Endothelial cell of umbilical vein (primary cell): ENCODE measurements at regions not wholly inside any gene's neighbourhood (a gene's known extent, or its start where the extent isn't known, plus 50 kb on each side); places are given as distances from the start of the nearest gene placed in this dataset.

Experiments
- BruUV-seq: library from RNA; stranded (reverse); fragments of 400-500 nt; replicated peaks from 2 replicates; lab custom pipeline; 2021; lab: Mats Ljungman, UMichigan
- CTCF ChIA-PET: fragments of 300-600, 350-600 bp; sonication (Branson Sonifier 250); formaldehyde crosslinking; loops from one replicate; lab custom pipeline; 2021; ENCODE audit warnings: antibody characterized with exemption, inconsistent platforms; lab: Charles Lee
- POLR2A ChIA-PET: fragments of 300-600, 350-600 bp; sonication (Branson Sonifier 250); formaldehyde crosslinking; loops from one replicate; lab custom pipeline; 2021; ENCODE audit warnings: antibody characterized with exemption, inconsistent platforms; lab: Charles Lee
- DNase-seq: peaks from one replicate; pipeline ENCODE4 v3.0.0-alpha.2; 2011; ENCODE audit warnings: low read depth, low spot score
- FAIRE-seq: peaks from 2 replicates; lab custom pipeline; 2011; peaks lifted over from hg19 to GRCh38; lab: Jason Lieb, UNC
- H2AFZ ChIP-seq: 2 replicates; pipeline ENCODE4 v1.6.0; 2012; ENCODE audit warnings: low read depth, low read length, control low read depth, inconsistent platforms
- H3K27ac ChIP-seq: 2 replicates; pipeline ENCODE4 v1.5.1; 2011; ENCODE audit warnings: low read depth, mild to moderate bottlenecking, control low read depth, low read length, moderate library complexity; ENCODE audit not compliant: insufficient read depth
- H3K27me3 ChIP-seq, 2 experiments: 2 replicates each; pipeline versions ENCODE4 v1.6.0 to v1.6.1; 2011; ENCODE audit warnings: low read length in 2 of 2, mixed read lengths in 1 of 2; ENCODE audit not compliant: control insufficient read depth in 2 of 2, insufficient read depth in 2 of 2
- H3K36me3 ChIP-seq, 2 experiments: 2 replicates in 1 of 2; 3 replicates in 1 of 2; pipeline ENCODE4 v1.5.1; 2011; ENCODE audit warnings: low read length in 2 of 2, mild to moderate bottlenecking in 1 of 2, moderate library complexity in 1 of 2; ENCODE audit not compliant: control insufficient read depth in 2 of 2, insufficient read depth in 2 of 2; ENCODE audit errors: extremely low read depth in 1 of 2
- H3K4me1 ChIP-seq: 3 replicates; pipeline ENCODE4 v1.5.1; 2011; ENCODE audit warnings: mild to moderate bottlenecking, low read length; ENCODE audit not compliant: control insufficient read depth, insufficient read depth; ENCODE audit errors: extremely low read depth
- H3K4me2 ChIP-seq: 2 replicates; pipeline ENCODE4 v1.6.1; 2011; ENCODE audit warnings: low read length, control low read depth, mixed read lengths; ENCODE audit not compliant: insufficient read depth
- H3K4me3 ChIP-seq, 3 experiments: fragments of 200-600 bp in 1 of 3; sonication (generic), shearing (Covaris generic) in 1 of 3; replicated peaks in 1 of 3; 2 replicates each; pipeline ENCODE4 v1.5.1; 2011 to 2016; ENCODE audit warnings: control low read depth in 3 of 3, low read length in 3 of 3, mild to moderate bottlenecking in 2 of 3, inconsistent platforms in 1 of 3, low read depth in 1 of 3, moderate library complexity in 1 of 3; ENCODE audit not compliant: insufficient read depth in 1 of 3
- H3K79me2 ChIP-seq: 2 replicates; pipeline ENCODE4 v1.6.0; 2012; ENCODE audit warnings: low read length, inconsistent platforms; ENCODE audit not compliant: control insufficient read depth, insufficient read depth
- H3K9ac ChIP-seq: replicated peaks from 2 replicates; pipeline ENCODE3; 2011; ENCODE audit warnings: low read length, control low read depth; ENCODE audit not compliant: insufficient read depth; ENCODE audit errors: extremely low read depth
- H3K9me1 ChIP-seq: replicated peaks from 3 replicates; pipeline ENCODE4 v1.6.0; 2011; ENCODE audit warnings: mild to moderate bottlenecking, low read length; ENCODE audit not compliant: control insufficient read depth, insufficient read depth; ENCODE audit errors: extremely low read depth
- H3K9me3 ChIP-seq: replicated peaks from 2 replicates; pipeline ENCODE4 v1.5.1; 2012; ENCODE audit warnings: low read length, inconsistent platforms; ENCODE audit not compliant: control insufficient read depth, insufficient read depth
- H4K20me1 ChIP-seq: replicated peaks from 2 replicates; pipeline ENCODE3; 2011; ENCODE audit warnings: mild to moderate bottlenecking, low read length; ENCODE audit not compliant: control insufficient read depth, insufficient read depth; ENCODE audit errors: extremely low read depth
- CTCF ChIP-seq, 2 donors: IDR thresholded peaks; 1 replicate in 1 of 2; 2 replicates in 1 of 2; pipeline ENCODE4 v1.5.1; 2011; ENCODE audit warnings: low read length in 2 of 2, mild to moderate bottlenecking in 2 of 2, moderate library complexity in 2 of 2, control low read depth in 1 of 2, inconsistent platforms in 1 of 2, low read depth in 1 of 2; ENCODE audit not compliant: insufficient read depth in 1 of 2; ENCODE audit errors: extremely low read depth in 1 of 2
- EZH2 ChIP-seq: IDR thresholded peaks from 2 replicates; pipeline ENCODE4 v1.6.1; 2012; ENCODE audit warnings: borderline replicate concordance, low read depth, mild to moderate bottlenecking, moderate library complexity, low read length, inconsistent platforms; ENCODE audit not compliant: severe bottlenecking
- FOS ChIP-seq: IDR thresholded peaks from 2 replicates; pipeline ENCODE4 v1.6.1; 2011; ENCODE audit warnings: mild to moderate bottlenecking, low read length, moderate library complexity, borderline replicate concordance; ENCODE audit not compliant: insufficient read depth
- GATA2 ChIP-seq: IDR thresholded peaks from 2 replicates; pipeline ENCODE4 v1.7.0; 2011; ENCODE audit warnings: low read depth, mild to moderate bottlenecking, moderate library complexity, mixed read lengths, low read length; ENCODE audit not compliant: insufficient read length, insufficient read depth
- JUN ChIP-seq: IDR thresholded peaks from 2 replicates; pipeline ENCODE4 v1.6.1; 2011; ENCODE audit warnings: borderline replicate concordance, low read depth; ENCODE audit not compliant: insufficient read length, insufficient read depth
- MYC ChIP-seq: IDR thresholded peaks from one replicate; pipeline ENCODE4 v1.6.1; 2011; ENCODE audit warnings: mild to moderate bottlenecking, low read depth, low read length
- POLR2A ChIP-seq: IDR thresholded peaks from 2 replicates; pipeline ENCODE4 v1.6.1; 2012; ENCODE audit warnings: low read depth, mild to moderate bottlenecking, control low read depth, low read length
- POLR2AphosphoS5 ChIP-seq: IDR thresholded peaks from 2 replicates; pipeline ENCODE4 v1.6.1; 2012; ENCODE audit warnings: low read depth, mild to moderate bottlenecking, control low read depth, low read length, moderate library complexity; ENCODE audit not compliant: insufficient read depth
- dilution Hi-C: fragments of 300-500 bp; cut with MboI; formaldehyde crosslinking; loops from one replicate; pipeline ENCODE4 v1.15.0; 2019; ENCODE audit warnings: low sequenced_read_pairs; ENCODE audit not compliant: extremely low pct_ligation_motif_present
- intact Hi-C: fragments of 100-400 bp; cut with micrococcal nuclease; formaldehyde crosslinking; loops from one replicate; pipeline ENCODE4 v1.10.0; 2022
- TF ChIP-seq, protein P1 (sequence below): IDR thresholded peaks from 2 replicates; pipeline ENCODE4 v1.6.1; 2011; ENCODE audit not compliant: insufficient read depth, insufficient read length

DNA sequence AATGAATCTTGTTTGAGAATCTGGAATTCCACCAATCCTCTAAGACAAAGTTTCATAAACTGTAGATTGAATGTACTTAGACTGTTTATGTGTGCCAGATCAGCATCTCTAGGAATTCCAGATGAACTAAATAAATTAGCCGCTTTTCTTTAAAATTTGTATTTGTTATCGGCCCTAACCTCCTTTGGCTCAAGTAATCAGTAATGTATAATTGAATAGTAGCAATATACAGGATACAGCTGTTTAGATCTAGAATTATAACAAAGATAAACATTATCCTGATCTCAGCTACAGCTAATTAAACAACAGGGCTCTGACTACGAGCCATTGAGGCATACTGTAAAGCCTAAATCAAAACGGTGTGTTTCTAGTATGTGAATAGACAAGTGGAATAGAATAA, 120.3 kb downstream of the CYB561 start:
- Histone ChIP-seq H3K79me2 (no peaks in the 10 kb centered on the region), H3K4me2 (no peak overlapping the region), H4K20me1 (no peaks in the 10 kb centered on the region), H3K27me3 (no peaks in the 10 kb centered on the region), H3K27ac (no peak overlapping the region), H3K9me3 (no peaks in the 10 kb centered on the region), H3K4me1 (no peaks in the 10 kb centered on the region), H3K9me1 (no peaks in the 10 kb centered on the region), H3K9ac (no peak overlapping the region), H3K4me3 (no peak overlapping the region), H2AFZ (no peak overlapping the region), H3K36me3 (no peaks in the 10 kb centered on the region)
- dilution Hi-C loops (no loop called here), intact Hi-C loops (no loop called here)
- CTCF ChIA-PET = interaction anchor here (0.6 to 1.0 kb wide), 3 partner anchors 9 to 80 kb away, joined by 3 read pairs; no protein-coding TSS in a partner anchor
- no peak for DNase-seq
- TF ChIP-seq POLR2A (no peak), FOS (no peak)
- BruUV-seq = no TSS peak
- no peak for FAIRE-seq
- POLR2A ChIA-PET = no interaction called here

DNA sequence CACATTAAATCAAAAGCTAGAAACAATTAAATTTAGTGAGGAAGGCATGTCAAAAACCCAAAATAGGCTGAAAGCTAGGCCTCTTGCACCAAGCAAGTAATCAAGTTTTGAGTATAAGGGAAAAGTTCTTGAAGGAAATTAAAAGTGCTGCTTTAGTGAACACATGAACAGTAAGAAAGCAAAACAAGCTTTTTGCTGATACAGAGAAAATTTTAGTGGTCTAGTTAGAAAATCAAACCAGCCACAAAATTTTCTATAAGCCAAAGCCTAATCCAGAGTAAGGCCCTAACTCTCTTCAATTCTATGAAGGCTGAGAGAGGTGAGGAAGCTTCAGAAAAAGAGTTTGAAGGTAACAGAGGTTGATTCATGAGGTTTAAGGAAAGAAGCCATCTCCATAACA, 116.2 kb downstream of the CYB561 start:
- H3K27ac ChIP-seq = no peak overlapping the region
- no peaks in the 10 kb centered on the region for H3K9me3 ChIP-seq
- dilution Hi-C loops = no loop called here
- H2AFZ ChIP-seq = no peak overlapping the region
- no peak overlapping the region for H3K9ac ChIP-seq
- H3K36me3 ChIP-seq = no peaks in the 10 kb centered on the region
- TF ChIP-seq, protein P1, sequence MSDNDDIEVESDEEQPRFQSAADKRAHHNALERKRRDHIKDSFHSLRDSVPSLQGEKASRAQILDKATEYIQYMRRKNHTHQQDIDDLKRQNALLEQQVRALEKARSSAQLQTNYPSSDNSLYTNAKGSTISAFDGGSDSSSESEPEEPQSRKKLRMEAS = no peak
- TF ChIP-seq CTCF (IDR thresholded peaks at IDR 0.05; ENCODE audit: extremely low read depth in 1 of 2, insufficient read depth in 1 of 2, low read depth in 1 of 2, low read length in 2 of 2) = no peak
- TF ChIP-seq GATA2 = no peak
- no peak for TF ChIP-seq JUN
- no peak for TF ChIP-seq FOS
- TF ChIP-seq POLR2AphosphoS5 = no peak
- no peak for TF ChIP-seq POLR2A
- TF ChIP-seq EZH2 = no peak
- TF ChIP-seq MYC = no peak
- no peak for DNase-seq
- no peak for FAIRE-seq
- no TSS peak for BruUV-seq
- no peak overlapping the region for H3K4me3 ChIP-seq
- H3K9me1 ChIP-seq = no peaks in the 10 kb centered on the region
- CTCF ChIA-PET = no interaction called here
- H3K79me2 ChIP-seq = no peaks in the 10 kb centered on the region
- intact Hi-C loops = no loop called here
- POLR2A ChIA-PET = no interaction called here
- H3K4me2 ChIP-seq = no peak overlapping the region
- H3K4me1 ChIP-seq = no peaks in the 10 kb centered on the region
- no peaks in the 10 kb centered on the region for H3K27me3 ChIP-seq
- H4K20me1 ChIP-seq = no peaks in the 10 kb centered on the region
